Fibroblast of the aortic adventitia (primary cell): ENCODE measurements at regions not wholly inside any gene's neighbourhood (a gene's known extent, or its start where the extent isn't known, plus 50 kb on each side); places are given as distances from the start of the nearest gene placed in this dataset.

Experiments used
- DNase-seq: peaks from one replicate; pipeline ENCODE4 v3.0.0-alpha.2; 2010; ENCODE audit warnings: low read depth
- H3K4me3 ChIP-seq: 2 replicates; pipeline ENCODE4 v1.5.1; 2011; ENCODE audit warnings: low read depth, mild to moderate bottlenecking, control low read depth, low read length, moderate library complexity
- TF ChIP-seq, protein P1 (sequence below): IDR thresholded peaks from 2 replicates; pipeline ENCODE4 v1.5.1; 2011; ENCODE audit warnings: mild to moderate bottlenecking, low read length, control low read depth, inconsistent platforms; ENCODE audit not compliant: insufficient read depth

- no peak for DNase-seq
- no peak overlapping the region for H3K4me3 ChIP-seq
- TF ChIP-seq, protein P1, sequence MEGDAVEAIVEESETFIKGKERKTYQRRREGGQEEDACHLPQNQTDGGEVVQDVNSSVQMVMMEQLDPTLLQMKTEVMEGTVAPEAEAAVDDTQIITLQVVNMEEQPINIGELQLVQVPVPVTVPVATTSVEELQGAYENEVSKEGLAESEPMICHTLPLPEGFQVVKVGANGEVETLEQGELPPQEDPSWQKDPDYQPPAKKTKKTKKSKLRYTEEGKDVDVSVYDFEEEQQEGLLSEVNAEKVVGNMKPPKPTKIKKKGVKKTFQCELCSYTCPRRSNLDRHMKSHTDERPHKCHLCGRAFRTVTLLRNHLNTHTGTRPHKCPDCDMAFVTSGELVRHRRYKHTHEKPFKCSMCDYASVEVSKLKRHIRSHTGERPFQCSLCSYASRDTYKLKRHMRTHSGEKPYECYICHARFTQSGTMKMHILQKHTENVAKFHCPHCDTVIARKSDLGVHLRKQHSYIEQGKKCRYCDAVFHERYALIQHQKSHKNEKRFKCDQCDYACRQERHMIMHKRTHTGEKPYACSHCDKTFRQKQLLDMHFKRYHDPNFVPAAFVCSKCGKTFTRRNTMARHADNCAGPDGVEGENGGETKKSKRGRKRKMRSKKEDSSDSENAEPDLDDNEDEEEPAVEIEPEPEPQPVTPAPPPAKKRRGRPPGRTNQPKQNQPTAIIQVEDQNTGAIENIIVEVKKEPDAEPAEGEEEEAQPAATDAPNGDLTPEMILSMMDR, result no peak
Observed at GRCh38 chr2:78576409-78576808, 449.1 kb upstream of the REG3G start.

DNA sequence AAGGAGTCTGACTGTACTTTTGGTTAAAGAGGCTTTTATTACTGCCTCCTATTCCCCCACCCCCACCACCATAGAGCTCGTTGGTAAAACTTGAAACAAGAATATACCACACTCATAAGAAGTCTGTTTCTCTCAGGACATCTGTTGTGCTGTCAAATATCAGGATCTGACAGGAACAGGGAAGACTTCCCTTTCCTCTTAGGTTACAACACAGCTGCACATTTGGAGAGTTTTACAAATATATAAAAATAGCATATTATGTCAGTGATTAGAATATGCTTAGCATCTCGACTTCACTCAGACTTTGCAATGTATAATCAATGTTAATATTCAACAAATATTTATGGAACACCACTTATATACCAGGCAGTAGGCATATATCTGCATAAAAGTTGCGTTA is 439.6 kb upstream of the REG3G start:
- H3K4me3 ChIP-seq, result no peak overlapping the region
- no peak for DNase-seq
- TF ChIP-seq, protein P1, result no peak

- DNase-seq, result no peak
- TF ChIP-seq, protein P1, result no peak
- no peak overlapping the region for H3K4me3 ChIP-seq
Observed at GRCh38 chr2:78586316-78586715, 439.2 kb upstream of the REG3G start.

DNA sequence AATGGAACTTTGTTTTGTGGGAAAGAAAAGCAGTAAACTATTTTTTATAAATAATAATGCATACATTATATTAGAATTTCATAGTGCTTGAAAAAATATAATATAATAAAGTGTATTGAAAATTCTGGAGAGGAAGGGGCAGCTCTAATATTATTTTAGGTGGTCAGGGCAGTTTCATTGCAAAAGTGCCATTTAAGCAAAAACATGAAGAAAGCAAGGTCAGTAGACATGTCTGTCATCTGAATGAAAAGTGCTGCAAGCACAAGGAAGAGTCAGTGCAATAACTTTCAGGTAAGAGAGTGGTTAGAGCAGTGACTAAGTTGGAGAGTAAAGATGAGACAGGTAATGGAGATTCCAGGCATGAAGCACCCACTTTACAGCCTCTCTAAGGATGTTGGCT is 435.6 kb upstream of the REG3G start:
- DNase-seq, result no peak
- TF ChIP-seq, protein P1, result no peak
- no peak overlapping the region for H3K4me3 ChIP-seq

GRCh38 chr2:78592491-78592890 is 433.0 kb upstream of the REG3G start:
- no peak for DNase-seq
- TF ChIP-seq, protein P1, result no peak
- no peak overlapping the region for H3K4me3 ChIP-seq

GRCh38 chr2:78601113-78601512 is 424.4 kb upstream of the REG3G start:
- H3K4me3 ChIP-seq, result no peak overlapping the region
- DNase-seq, result no peak
- TF ChIP-seq, protein P1, result no peak

GRCh38 chr2:78602862-78603261 is 422.6 kb upstream of the REG3G start:
- TF ChIP-seq, protein P1, result no peak
- H3K4me3 ChIP-seq, result no peak overlapping the region
- no peak for DNase-seq
